ENCODE measurements at regions not wholly inside any gene's neighbourhood (a gene's known extent, or its start where the extent isn't known, plus 50 kb on each side); places are given as distances from the start of the nearest gene placed in this dataset.

GRCh38 chr5:173837654-173838053 is 50.5 kb upstream of the CPEB4 start:
- intact Hi-C loops (cut with micrococcal nuclease; ENCODE audit: unreplicated experiment) (no loop called here), in situ Hi-C loops (cut with HindIII; ENCODE audit: extremely low pct_ligation_motif_present, low pct_unique_long_range_greater_than_20kb) (no loop called here)
- TF ChIP-seq ZNF350 (CRISPR knock-in tag; IDR thresholded peaks at IDR 0.05; ENCODE audit: borderline replicate concordance, low read depth) = no peak
- TF ChIP-seq ISX (CRISPR knock-in tag; conservative IDR thresholded peaks at IDR 0.05) = no peak
- no peak for TF ChIP-seq NCOA2 (CRISPR knock-in tag; IDR thresholded peaks at IDR 0.05)
- no peak for TF ChIP-seq CHD4 (IDR thresholded peaks at IDR 0.05; ENCODE audit: borderline replicate concordance, low read length)
- DNase-seq (ENCODE audit: low spot score) = no peak
- H3K4me2 ChIP-seq (ENCODE audit: low read depth, low read length) = no peak overlapping the region
- no TSS peak for BruUV-seq (replicated peaks)
- H2AFZ ChIP-seq (ENCODE audit: low read length) = no peak overlapping the region
- POLR2A ChIA-PET = no interaction called here
- no peak overlapping the region for H3K27ac ChIP-seq (ENCODE audit: extremely low read length, insufficient read depth, low read length)
- peaks cover 15% of the 10 kb centered on the region; the same call in 1 of the 2 replicates for H3K4me1 ChIP-seq (ENCODE audit: insufficient read depth, low read length)
- H3K9ac ChIP-seq (ENCODE audit: insufficient read depth, low read depth, low read length) = no peak overlapping the region
- no peaks in the 10 kb centered on the region for H3K36me3 ChIP-seq (replicated peaks in 1 of 2; ENCODE audit: control insufficient read depth in 1 of 2, insufficient read depth in 2 of 2, low read length in 2 of 2)
- no peak for ATAC-seq
- CTCF ChIA-PET (ENCODE audit: low intra/inter-chr PET ratio, low total read pairs) = no interaction called here
- no peaks in the 10 kb centered on the region for H3K9me3 ChIP-seq (ENCODE audit: low read length)
- 91% methylated on average over 3 of the region's 3 CpGs for WGBS (ENCODE audit: low lambda C conversion rate)
- H4K20me1 ChIP-seq (ENCODE audit: insufficient read depth, low read length) = no peaks in the 10 kb centered on the region
- H3K27me3 ChIP-seq (ENCODE audit: control insufficient read depth in 1 of 2, insufficient read depth in 2 of 2, low read length in 2 of 2) = no peaks in the 10 kb centered on the region
- no peak overlapping the region for H3K4me3 ChIP-seq (replicated peaks in 1 of 3; ENCODE audit: insufficient read depth in 1 of 3, low read depth in 2 of 3, low read length in 3 of 3)
- H3K79me2 ChIP-seq (ENCODE audit: insufficient read depth, low read length) = no peaks in the 10 kb centered on the region
- FAIRE-seq = no peak

Data from HepG2 (cell line).